Neural cell (in vitro differentiated cells): ENCODE measurements at regions not wholly inside any gene's neighbourhood (a gene's known extent, or its start where the extent isn't known, plus 50 kb on each side); places are given as distances from the start of the nearest gene placed in this dataset.

Experiments used
- CTCF ChIP-seq: fragments of 450-650 bp; IDR thresholded peaks from 2 replicates; pipeline ENCODE4 v1.5.1; 2014; ENCODE audit warnings: antibody characterized with exemption, mild to moderate bottlenecking, moderate library complexity; ENCODE audit not compliant: poor library complexity, severe bottlenecking
- EZH2 ChIP-seq: fragments of 200-600, 300-800 bp; shearing (Covaris generic), sonication (generic); IDR thresholded peaks from 2 replicates; pipeline ENCODE4 v1.6.1; 2014; ENCODE audit warnings: antibody characterized with exemption, low read length, borderline replicate concordance, mild to moderate bottlenecking; ENCODE audit not compliant: insufficient read depth, poor library complexity, severe bottlenecking
- MXI1 ChIP-seq: fragments of 450-650 bp; conservative IDR thresholded peaks from 2 replicates; pipeline ENCODE4 v1.6.1; 2014; ENCODE audit warnings: antibody characterized with exemption, mild to moderate bottlenecking; ENCODE audit not compliant: poor library complexity, severe bottlenecking
- POLR2AphosphoS5 ChIP-seq: IDR thresholded peaks from 2 replicates; pipeline ENCODE4 v1.6.1; 2012
- RAD21 ChIP-seq: fragments of 450-650 bp; conservative IDR thresholded peaks from 2 replicates; pipeline ENCODE4 v1.6.1; 2014; ENCODE audit warnings: antibody characterized with exemption, mild to moderate bottlenecking, moderate library complexity
- SMC3 ChIP-seq: fragments of 450-650 bp; conservative IDR thresholded peaks from 2 replicates; pipeline ENCODE4 v1.6.1; 2014; ENCODE audit warnings: antibody characterized with exemption, mild to moderate bottlenecking, moderate library complexity; ENCODE audit not compliant: poor library complexity

GRCh38 chr16:86781046-86781445 lies 202.7 kb downstream of the FOXL1 start:
- no peak for TF ChIP-seq SMC3
- no peak for TF ChIP-seq CTCF
- no peak for TF ChIP-seq RAD21
- no peak for TF ChIP-seq EZH2
- TF ChIP-seq POLR2AphosphoS5, result no peak
- no peak for TF ChIP-seq MXI1
